ENCODE measurements at regions not wholly inside any gene's neighbourhood (a gene's known extent, or its start where the extent isn't known, plus 50 kb on each side); places are given as distances from the start of the nearest gene placed in this dataset.

DNA sequence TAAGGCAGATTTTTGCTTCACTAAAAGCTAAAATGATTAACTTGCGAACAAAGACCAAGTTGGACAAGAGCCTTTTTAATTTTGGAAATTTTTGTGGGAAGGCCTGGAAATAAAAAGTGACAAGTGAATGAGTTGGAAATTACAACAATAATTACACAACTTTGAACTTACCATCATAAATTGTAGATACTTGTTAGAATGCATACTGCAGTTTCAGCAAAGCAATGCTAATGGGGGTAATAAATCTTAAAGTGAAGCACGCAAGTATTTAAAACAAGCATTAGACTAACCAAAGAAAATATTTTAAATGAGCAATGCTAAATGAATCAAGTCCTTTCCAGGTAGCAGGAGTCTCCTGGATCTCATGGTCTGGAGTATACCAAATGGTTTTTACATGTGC, 83.2 kb upstream of the EYA4 start:
- intact Hi-C loops (cut with DNase I, micrococcal nuclease) = no loop called here
- H3K36me3 ChIP-seq (ENCODE audit: low read depth) = no peaks in the 10 kb centered on the region
- no peaks in the 10 kb centered on the region for H3K9me3 ChIP-seq
- ATAC-seq (no peak), DNase-seq (no peak)
- H3K4me1 ChIP-seq (ENCODE audit: low read depth) = no peaks in the 10 kb centered on the region
- TF ChIP-seq, protein P1, sequence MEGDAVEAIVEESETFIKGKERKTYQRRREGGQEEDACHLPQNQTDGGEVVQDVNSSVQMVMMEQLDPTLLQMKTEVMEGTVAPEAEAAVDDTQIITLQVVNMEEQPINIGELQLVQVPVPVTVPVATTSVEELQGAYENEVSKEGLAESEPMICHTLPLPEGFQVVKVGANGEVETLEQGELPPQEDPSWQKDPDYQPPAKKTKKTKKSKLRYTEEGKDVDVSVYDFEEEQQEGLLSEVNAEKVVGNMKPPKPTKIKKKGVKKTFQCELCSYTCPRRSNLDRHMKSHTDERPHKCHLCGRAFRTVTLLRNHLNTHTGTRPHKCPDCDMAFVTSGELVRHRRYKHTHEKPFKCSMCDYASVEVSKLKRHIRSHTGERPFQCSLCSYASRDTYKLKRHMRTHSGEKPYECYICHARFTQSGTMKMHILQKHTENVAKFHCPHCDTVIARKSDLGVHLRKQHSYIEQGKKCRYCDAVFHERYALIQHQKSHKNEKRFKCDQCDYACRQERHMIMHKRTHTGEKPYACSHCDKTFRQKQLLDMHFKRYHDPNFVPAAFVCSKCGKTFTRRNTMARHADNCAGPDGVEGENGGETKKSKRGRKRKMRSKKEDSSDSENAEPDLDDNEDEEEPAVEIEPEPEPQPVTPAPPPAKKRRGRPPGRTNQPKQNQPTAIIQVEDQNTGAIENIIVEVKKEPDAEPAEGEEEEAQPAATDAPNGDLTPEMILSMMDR (IDR thresholded peaks at IDR 0.05) = no peak
- H3K4me3 ChIP-seq = no peak overlapping the region

DNA sequence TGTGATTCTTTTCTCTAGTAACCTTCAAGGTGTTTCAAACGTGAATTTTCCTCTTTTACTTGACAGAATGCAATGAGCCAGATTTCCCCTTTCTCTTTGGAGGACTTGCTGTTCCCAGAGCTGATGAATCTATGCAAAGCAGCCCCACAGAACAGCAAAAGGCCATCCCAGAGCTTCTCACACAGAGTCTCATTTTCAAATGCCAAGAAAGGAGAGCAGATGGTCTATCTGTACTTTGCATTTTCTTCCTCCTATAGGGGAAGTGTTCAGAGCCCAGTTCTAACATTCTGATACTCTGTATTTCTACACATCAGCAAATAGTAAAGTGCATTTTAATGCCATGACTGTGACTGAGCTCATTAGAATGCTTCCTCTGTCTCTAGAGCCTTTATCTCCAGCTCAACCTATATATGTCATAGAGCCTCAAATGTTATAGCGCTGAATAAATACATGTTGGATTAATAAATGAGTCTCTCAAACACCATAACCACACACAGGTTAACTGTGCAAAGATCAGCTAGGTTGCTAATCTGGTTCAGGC, 81.8 kb upstream of the EYA4 start:
- TF ChIP-seq, protein P1 (IDR thresholded peaks at IDR 0.05) = no peak
- no peak overlapping the region for H3K4me3 ChIP-seq
- H3K36me3 ChIP-seq (ENCODE audit: low read depth) = no peaks in the 10 kb centered on the region
- no peak for DNase-seq
- H3K9me3 ChIP-seq = no peaks in the 10 kb centered on the region
- intact Hi-C loops (cut with DNase I, micrococcal nuclease) = no loop called here
- H3K4me1 ChIP-seq (ENCODE audit: low read depth) = no peaks in the 10 kb centered on the region
- no peak for ATAC-seq

DNA sequence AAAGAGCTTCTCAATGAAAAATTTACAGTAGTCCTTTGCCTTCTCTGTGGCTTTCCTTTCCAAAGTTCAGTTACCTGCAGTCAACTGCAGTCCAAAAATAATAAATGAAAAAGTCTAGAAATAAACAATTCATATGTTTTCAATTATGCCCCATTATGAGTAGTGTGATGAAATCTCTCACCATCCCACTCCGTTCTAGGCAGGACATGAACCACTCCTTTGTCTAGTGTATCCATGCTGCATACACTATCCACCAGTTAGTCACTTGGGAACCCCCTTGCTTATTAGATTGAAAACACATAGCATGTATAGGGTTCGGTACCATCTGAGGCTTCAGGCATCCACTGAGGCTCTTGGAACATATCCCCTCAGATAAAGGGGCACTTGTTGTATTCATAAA, 80.6 kb upstream of the EYA4 start:
- TF ChIP-seq, protein P1 (IDR thresholded peaks at IDR 0.05) = no peak
- ATAC-seq (no peak), DNase-seq (no peak)
- Histone ChIP-seq H3K4me3 (no peak overlapping the region), H3K4me1 (ENCODE audit: low read depth) (no peaks in the 10 kb centered on the region), H3K9me3 (no peaks in the 10 kb centered on the region), H3K36me3 (ENCODE audit: low read depth) (no peaks in the 10 kb centered on the region)
- intact Hi-C loops (cut with DNase I, micrococcal nuclease) = no loop called here

DNA sequence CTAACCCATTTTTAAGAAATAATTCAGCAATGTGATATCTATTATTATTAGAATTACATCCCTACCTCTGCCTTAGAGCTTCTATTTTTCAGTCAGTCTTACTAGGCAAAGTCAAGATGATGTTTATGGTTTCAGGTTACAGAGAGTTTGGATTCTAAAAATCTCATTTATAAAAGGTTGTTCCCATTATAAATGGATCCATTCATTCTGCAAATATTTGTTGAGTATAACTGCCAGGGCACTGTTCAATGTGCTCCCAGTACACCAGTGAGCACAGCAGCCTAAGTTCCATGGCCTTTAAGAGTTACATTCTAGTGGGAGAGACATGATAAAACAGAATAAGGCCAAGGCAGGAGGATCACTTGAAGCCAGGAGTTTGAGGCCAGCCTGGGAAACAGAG, 75.9 kb upstream of the EYA4 start:
- TF ChIP-seq, protein P1 (IDR thresholded peaks at IDR 0.05) = no peak
- intact Hi-C loops (cut with DNase I, micrococcal nuclease) = no loop called here
- no peaks in the 10 kb centered on the region for H3K4me1 ChIP-seq (ENCODE audit: low read depth)
- H3K9me3 ChIP-seq = no peaks in the 10 kb centered on the region
- no peaks in the 10 kb centered on the region for H3K36me3 ChIP-seq (ENCODE audit: low read depth)
- DNase-seq = no peak
- H3K4me3 ChIP-seq = no peak overlapping the region
- ATAC-seq = no peak

DNA sequence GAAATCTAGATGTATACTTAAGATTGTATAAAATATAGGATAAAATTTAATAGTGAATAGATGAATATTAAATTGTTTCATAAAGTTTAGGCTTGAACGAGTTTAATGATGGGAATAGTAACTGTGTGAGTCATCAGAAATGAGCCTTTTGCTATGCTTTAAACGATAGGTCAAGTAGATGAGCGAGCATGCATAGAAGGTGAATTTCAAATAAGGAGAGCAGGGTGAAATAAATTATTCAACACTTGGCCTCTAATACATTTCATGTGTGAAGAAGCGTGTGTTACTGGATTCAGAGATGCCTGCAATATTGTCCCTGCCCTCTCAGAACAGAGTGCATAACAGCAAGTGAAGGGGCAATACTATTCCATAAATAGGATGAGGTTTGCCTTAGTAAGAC, 74.4 kb upstream of the EYA4 start:
- no peak overlapping the region for H3K4me3 ChIP-seq
- ATAC-seq = no peak
- TF ChIP-seq, protein P1 (IDR thresholded peaks at IDR 0.05) = no peak
- intact Hi-C loops (cut with DNase I, micrococcal nuclease) = no loop called here
- no peaks in the 10 kb centered on the region for H3K9me3 ChIP-seq
- H3K4me1 ChIP-seq (ENCODE audit: low read depth) = no peaks in the 10 kb centered on the region
- no peaks in the 10 kb centered on the region for H3K36me3 ChIP-seq (ENCODE audit: low read depth)
- no peak for DNase-seq

DNA sequence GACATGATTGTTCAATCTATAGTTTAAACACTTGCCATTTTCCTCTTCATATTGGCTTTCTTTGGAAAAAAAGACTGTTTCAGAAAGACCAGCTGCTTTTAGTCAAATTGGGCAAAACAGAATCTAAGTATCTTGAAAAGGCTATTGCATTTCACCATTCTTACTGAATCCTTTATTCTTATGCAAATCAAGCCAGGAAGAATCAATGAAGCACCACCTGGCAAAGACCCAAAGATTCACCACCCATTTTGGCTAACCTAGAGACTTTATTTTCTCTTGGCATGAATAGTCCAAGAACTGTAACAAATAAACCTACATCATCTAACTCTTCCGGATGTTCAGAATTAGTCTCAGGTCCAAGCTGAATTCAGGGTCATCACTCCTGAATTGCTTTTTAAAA, 71.3 kb upstream of the EYA4 start:
- ATAC-seq (no peak), DNase-seq (no peak)
- H3K9me3 ChIP-seq = no peaks in the 10 kb centered on the region
- H3K4me1 ChIP-seq (ENCODE audit: low read depth) = no peaks in the 10 kb centered on the region
- intact Hi-C loops (cut with DNase I, micrococcal nuclease) = no loop called here
- H3K4me3 ChIP-seq = no peak overlapping the region
- TF ChIP-seq, protein P1 (IDR thresholded peaks at IDR 0.05) = no peak
- no peaks in the 10 kb centered on the region for H3K36me3 ChIP-seq (ENCODE audit: low read depth)

Data from mucosa of descending colon (tissue), 3 donors.